ENCODE measurements at regions not wholly inside any gene's neighbourhood (a gene's known extent, or its start where the extent isn't known, plus 50 kb on each side); places are given as distances from the start of the nearest gene placed in this dataset.

- no TSS peak for BruUV-seq (replicated peaks)
- Histone ChIP-seq H4K20me1 (replicated peaks; ENCODE audit: control insufficient read depth, extremely low read depth, insufficient read depth, low read length) (no peaks in the 10 kb centered on the region), H3K9me1 (replicated peaks; ENCODE audit: control insufficient read depth, extremely low read depth, insufficient read depth, low read length) (no peaks in the 10 kb centered on the region), H3K36me3 (ENCODE audit: control insufficient read depth in 2 of 2, extremely low read depth in 1 of 2, insufficient read depth in 2 of 2, low read length in 2 of 2) (no peaks in the 10 kb centered on the region), H3K9me3 (replicated peaks; ENCODE audit: control insufficient read depth, insufficient read depth, low read length) (no peaks in the 10 kb centered on the region), H2AFZ (ENCODE audit: low read depth, low read length) (no peak overlapping the region), H3K4me3 (replicated peaks in 1 of 3; ENCODE audit: insufficient read depth in 1 of 3, low read depth in 1 of 3, low read length in 3 of 3) (no peak overlapping the region), H3K27ac (ENCODE audit: insufficient read depth, low read depth, low read length) (no peak overlapping the region), H3K9ac (replicated peaks; ENCODE audit: extremely low read depth, insufficient read depth, low read length) (no peak overlapping the region), H3K4me1 (ENCODE audit: control insufficient read depth, extremely low read depth, insufficient read depth, low read length) (no peaks in the 10 kb centered on the region), H3K27me3 (ENCODE audit: control insufficient read depth in 2 of 2, insufficient read depth in 2 of 2, low read length in 2 of 2) (no peaks in the 10 kb centered on the region), H3K79me2 (ENCODE audit: control insufficient read depth, insufficient read depth, low read length) (no peaks in the 10 kb centered on the region), H3K4me2 (ENCODE audit: insufficient read depth, low read length) (no peak overlapping the region)
- ChIA-PET POLR2A (no interaction called here), CTCF (no interaction called here)
- intact Hi-C loops (cut with micrococcal nuclease) (no loop called here), dilution Hi-C loops (cut with MboI; ENCODE audit: extremely low pct_ligation_motif_present, low sequenced_read_pairs) (no loop called here)
- DNase-seq (ENCODE audit: low read depth, low spot score) (no peak), FAIRE-seq (no peak)
- no peak for TF ChIP-seq POLR2A (IDR thresholded peaks at IDR 0.05; ENCODE audit: low read depth, low read length)
- no peak for TF ChIP-seq FOS (IDR thresholded peaks at IDR 0.05; ENCODE audit: borderline replicate concordance, insufficient read depth, low read length)
Measured at GRCh38 chr20:12153628-12154027, 235.9 kb downstream of the BTBD3 start.

GRCh38 chr20:12156252-12156651 lies 238.6 kb downstream of the BTBD3 start:
- dilution Hi-C loops (cut with MboI; ENCODE audit: extremely low pct_ligation_motif_present, low sequenced_read_pairs): no loop called here

More at GRCh38 chr20:12156252-12156651, 238.6 kb downstream of the BTBD3 start:
- Histone ChIP-seq H3K27ac (ENCODE audit: insufficient read depth, low read depth, low read length) (no peak overlapping the region), H3K36me3 (ENCODE audit: control insufficient read depth in 2 of 2, extremely low read depth in 1 of 2, insufficient read depth in 2 of 2, low read length in 2 of 2) (no peaks in the 10 kb centered on the region), H4K20me1 (replicated peaks; ENCODE audit: control insufficient read depth, extremely low read depth, insufficient read depth, low read length) (no peaks in the 10 kb centered on the region), H3K9ac (replicated peaks; ENCODE audit: extremely low read depth, insufficient read depth, low read length) (no peak overlapping the region), H2AFZ (ENCODE audit: low read depth, low read length) (no peak overlapping the region), H3K4me3 (replicated peaks in 1 of 3; ENCODE audit: insufficient read depth in 1 of 3, low read depth in 1 of 3, low read length in 3 of 3) (no peak overlapping the region), H3K27me3 (ENCODE audit: control insufficient read depth in 2 of 2, insufficient read depth in 2 of 2, low read length in 2 of 2) (no peaks in the 10 kb centered on the region), H3K9me3 (replicated peaks; ENCODE audit: control insufficient read depth, insufficient read depth, low read length) (no peaks in the 10 kb centered on the region), H3K9me1 (replicated peaks; ENCODE audit: control insufficient read depth, extremely low read depth, insufficient read depth, low read length) (no peaks in the 10 kb centered on the region), H3K4me1 (ENCODE audit: control insufficient read depth, extremely low read depth, insufficient read depth, low read length) (no peaks in the 10 kb centered on the region), H3K4me2 (ENCODE audit: insufficient read depth, low read length) (no peak overlapping the region), H3K79me2 (ENCODE audit: control insufficient read depth, insufficient read depth, low read length) (no peaks in the 10 kb centered on the region)
- FAIRE-seq: no peak
- no TSS peak for BruUV-seq (replicated peaks)
- ChIA-PET POLR2A (no interaction called here), CTCF (no interaction called here)
- intact Hi-C loops (cut with micrococcal nuclease): no loop called here
- no peak for TF ChIP-seq POLR2A (IDR thresholded peaks at IDR 0.05; ENCODE audit: low read depth, low read length)
- TF ChIP-seq EZH2 (IDR thresholded peaks at IDR 0.05; ENCODE audit: borderline replicate concordance, low read depth, low read length, severe bottlenecking): no peak
- TF ChIP-seq MAX (IDR thresholded peaks at IDR 0.05; ENCODE audit: insufficient read depth, insufficient read length): no peak
- no peak for TF ChIP-seq JUN (IDR thresholded peaks at IDR 0.05; ENCODE audit: borderline replicate concordance, insufficient read depth, insufficient read length, low read depth)
- TF ChIP-seq MYC (IDR thresholded peaks at IDR 0.05; ENCODE audit: low read depth, low read length): no peak
- no peak for TF ChIP-seq CTCF (IDR thresholded peaks at IDR 0.05; ENCODE audit: extremely low read depth in 1 of 2, insufficient read depth in 1 of 2, low read depth in 1 of 2, low read length in 2 of 2)
- TF ChIP-seq POLR2AphosphoS5 (IDR thresholded peaks at IDR 0.05; ENCODE audit: insufficient read depth, low read depth, low read length): no peak
- TF ChIP-seq FOS (IDR thresholded peaks at IDR 0.05; ENCODE audit: borderline replicate concordance, insufficient read depth, low read length): no peak
- TF ChIP-seq GATA2 (IDR thresholded peaks at IDR 0.05; ENCODE audit: insufficient read depth, insufficient read length, low read depth, low read length): no peak
- no peak for DNase-seq (ENCODE audit: low read depth, low spot score)
